ENCODE measurements at regions not wholly inside any gene's neighbourhood (a gene's known extent, or its start where the extent isn't known, plus 50 kb on each side); places are given as distances from the start of the nearest gene placed in this dataset.

DNA sequence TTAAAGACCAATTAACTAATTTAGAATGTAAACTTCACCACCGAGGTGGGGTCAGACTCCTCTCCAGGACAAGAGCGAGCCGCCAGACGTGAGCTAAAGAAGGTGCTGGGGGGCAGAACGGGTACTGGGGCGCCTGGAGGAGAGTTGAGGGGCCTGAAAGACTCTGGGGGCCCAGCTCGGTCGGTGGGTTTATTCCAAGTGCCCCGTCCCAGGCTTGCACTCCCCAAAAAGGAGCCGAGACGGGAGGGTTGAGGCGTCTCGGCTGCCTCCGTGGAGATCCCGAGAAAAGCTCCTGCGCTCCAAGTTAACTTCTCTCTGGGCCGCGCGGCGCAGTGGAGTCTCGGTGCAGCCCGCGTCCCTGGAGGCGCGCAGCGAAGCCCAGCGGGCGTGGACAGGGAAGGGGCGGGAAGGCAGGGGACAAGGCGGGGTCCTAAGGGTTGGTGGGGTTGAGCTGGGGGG is 553.3 kb downstream of the TFEC start:
- Histone ChIP-seq H3K14ac (ENCODE audit: low read length in 2 of 2) (no peak overlapping the region), H2AK5ac (ENCODE audit: low read length, severe bottlenecking) (no peak overlapping the region), H3K9ac (ENCODE audit: low read length) (peak overlapping the region; percentile 78), H2BK12ac (ENCODE audit: low read length in 2 of 2) (no peak overlapping the region), H3K4me1 (ENCODE audit: control insufficient read depth, insufficient read depth, low read depth, low read length) (peaks cover 3% of the 10 kb centered on the region), H3K23ac (ENCODE audit: low read length in 2 of 2) (no peak overlapping the region), H4K8ac (ENCODE audit: low read length) (peak overlapping the region; percentile 69), H3K18ac (ENCODE audit: low read depth in 1 of 2, low read length in 2 of 2) (no peak overlapping the region), H2BK5ac (ENCODE audit: low read depth, low read length, poor library complexity, severe bottlenecking) (no peak overlapping the region), H3K36me3 (ENCODE audit: control insufficient read depth in 1 of 2, insufficient read depth in 2 of 2, low read depth in 1 of 2, low read length in 2 of 2) (no peaks in the 10 kb centered on the region), H2BK120ac (ENCODE audit: low read depth, low read length) (peak overlapping the region; percentile 62), H2AFZ (ENCODE audit: low read depth, low read length) (no peak overlapping the region), H3K27ac (ENCODE audit: low read length, poor library complexity, severe bottlenecking) (no peak overlapping the region), H3K79me1 (replicated peaks; ENCODE audit: low read length, poor library complexity, severe bottlenecking) (no peaks in the 10 kb centered on the region), H3K27me3 (ENCODE audit: control insufficient read depth in 1 of 2, insufficient read depth in 1 of 2, low read length in 2 of 2) (no peaks in the 10 kb centered on the region), H3K4me2 (ENCODE audit: low read length, poor library complexity, severe bottlenecking) (peak overlapping the region; percentile 97), H4K91ac (ENCODE audit: low read length) (peak overlapping the region; percentile 15), H3K4ac (ENCODE audit: low read depth in 1 of 2, low read length in 2 of 2) (no peak overlapping the region), H3K4me3 (ENCODE audit: insufficient read depth in 1 of 2, low read depth in 1 of 2, low read length in 2 of 2) (peak overlapping the region; percentile 56 to 77), H2BK15ac (ENCODE audit: low read depth, poor library complexity, severe bottlenecking) (no peak overlapping the region), H3K9me3 (ENCODE audit: control insufficient read depth, low read length) (no peaks in the 10 kb centered on the region)
- under 1% methylated on average over 30 of the region's 30 CpGs for whole genome bisulfite sequencing
- DNase-seq: peak; percentile 49

DNA sequence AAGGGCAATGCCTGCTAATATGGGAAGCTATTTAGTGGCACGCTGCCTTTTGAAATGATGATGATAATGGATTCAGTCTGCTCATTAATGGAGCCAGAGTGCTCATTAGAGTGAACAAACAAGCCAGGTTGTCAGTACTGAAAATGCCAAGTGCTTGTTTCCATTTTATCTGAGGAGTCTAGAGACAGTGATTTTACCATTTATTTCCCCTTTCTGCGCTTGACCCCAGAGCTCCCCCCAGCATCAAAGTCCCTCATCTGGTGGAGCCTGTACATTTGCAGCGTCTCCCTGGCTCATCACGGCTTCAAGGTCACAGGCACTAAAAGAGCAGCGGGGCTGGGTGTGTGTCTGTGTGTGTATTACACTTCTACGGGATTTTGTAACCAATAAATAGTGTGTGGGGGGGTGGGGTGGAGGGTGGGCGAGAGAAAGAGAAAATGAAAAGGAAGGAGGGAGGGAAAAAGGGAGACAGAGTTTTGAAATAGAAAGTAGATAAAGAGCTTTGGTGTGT is 553.8 kb downstream of the TFEC start:
- peak overlapping the region in 1 of 2 experiments; percentile 52 for H3K23ac ChIP-seq (ENCODE audit: low read length in 2 of 2)
- H3K9me3 ChIP-seq (ENCODE audit: control insufficient read depth, low read length): no peaks in the 10 kb centered on the region
- H4K8ac ChIP-seq (ENCODE audit: low read length): no peak overlapping the region
- no peak overlapping the region for H2BK5ac ChIP-seq (ENCODE audit: low read depth, low read length, poor library complexity, severe bottlenecking)
- H3K9ac ChIP-seq (ENCODE audit: low read length): peak overlapping the region; percentile 78
- H3K14ac ChIP-seq (ENCODE audit: low read length in 2 of 2): no peak overlapping the region
- no peak overlapping the region for H2AFZ ChIP-seq (ENCODE audit: low read depth, low read length)
- H3K4me1 ChIP-seq (ENCODE audit: control insufficient read depth, insufficient read depth, low read depth, low read length): peaks cover 3% of the 10 kb centered on the region
- DNase-seq: peak; percentile 30
- no peak overlapping the region for H4K91ac ChIP-seq (ENCODE audit: low read length)
- peak overlapping the region; percentile 34 to 77 for H3K4me3 ChIP-seq (ENCODE audit: insufficient read depth in 1 of 2, low read depth in 1 of 2, low read length in 2 of 2)
- no peaks in the 10 kb centered on the region for H3K27me3 ChIP-seq (ENCODE audit: control insufficient read depth in 1 of 2, insufficient read depth in 1 of 2, low read length in 2 of 2)
- H2BK12ac ChIP-seq (ENCODE audit: low read length in 2 of 2): no peak overlapping the region
- H2BK15ac ChIP-seq (ENCODE audit: low read depth, poor library complexity, severe bottlenecking): no peak overlapping the region
- WGBS: 10% methylated on average over 7 of the region's 7 CpGs
- H3K79me1 ChIP-seq (replicated peaks; ENCODE audit: low read length, poor library complexity, severe bottlenecking): no peaks in the 10 kb centered on the region
- H3K27ac ChIP-seq (ENCODE audit: low read length, poor library complexity, severe bottlenecking): no peak overlapping the region
- no peak overlapping the region for H2AK5ac ChIP-seq (ENCODE audit: low read length, severe bottlenecking)
- peak overlapping the region; percentile 97 for H3K4me2 ChIP-seq (ENCODE audit: low read length, poor library complexity, severe bottlenecking)
- H3K4ac ChIP-seq (ENCODE audit: low read depth in 1 of 2, low read length in 2 of 2): no peak overlapping the region
- H3K18ac ChIP-seq (ENCODE audit: low read depth in 1 of 2, low read length in 2 of 2): no peak overlapping the region
- H3K36me3 ChIP-seq (ENCODE audit: control insufficient read depth in 1 of 2, insufficient read depth in 2 of 2, low read depth in 1 of 2, low read length in 2 of 2): no peaks in the 10 kb centered on the region
- no peak overlapping the region for H2BK120ac ChIP-seq (ENCODE audit: low read depth, low read length)

DNA sequence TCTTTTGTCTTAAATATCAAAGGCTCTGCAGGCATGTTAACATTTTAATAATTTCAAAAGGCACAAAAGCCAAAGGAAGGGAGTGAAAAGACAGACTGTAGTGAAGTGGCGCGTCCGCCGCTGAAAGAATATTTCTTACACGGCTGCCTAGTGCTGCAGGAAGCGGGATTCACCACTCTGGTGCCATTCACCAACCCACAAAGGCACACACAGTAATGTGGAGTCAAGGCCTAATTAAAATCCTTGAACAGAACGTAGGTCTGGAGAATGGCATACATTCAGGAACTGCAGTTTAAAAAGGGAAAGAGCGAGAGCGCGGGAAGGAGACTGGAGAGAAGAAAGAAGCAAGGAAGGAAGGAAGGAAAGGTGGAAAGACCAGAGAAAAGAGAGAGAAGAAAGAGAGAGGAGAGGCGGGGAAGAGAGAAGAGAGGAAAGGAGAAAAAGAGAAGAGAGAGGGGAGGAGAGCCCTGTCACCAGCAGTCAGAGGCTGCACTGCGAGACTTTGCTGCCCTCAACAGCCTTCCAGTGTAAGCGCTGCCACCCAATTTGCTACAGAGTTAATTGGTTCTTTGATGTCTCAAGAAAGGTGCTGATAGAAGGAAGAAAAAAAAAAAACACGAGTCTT is 554.0 kb downstream of the MDFIC start:
- Histone ChIP-seq H2BK5ac (ENCODE audit: low read depth, low read length, poor library complexity, severe bottlenecking) (no peak overlapping the region), H4K91ac (ENCODE audit: low read length) (no peak overlapping the region), H3K23ac (ENCODE audit: low read length in 2 of 2) (no peak overlapping the region), H2BK12ac (ENCODE audit: low read length in 2 of 2) (no peak overlapping the region), H3K14ac (ENCODE audit: low read length in 2 of 2) (no peak overlapping the region), H3K4me2 (ENCODE audit: low read length, poor library complexity, severe bottlenecking) (no peak overlapping the region), H2AFZ (ENCODE audit: low read depth, low read length) (no peak overlapping the region), H3K36me3 (ENCODE audit: control insufficient read depth in 1 of 2, insufficient read depth in 2 of 2, low read depth in 1 of 2, low read length in 2 of 2) (no peaks in the 10 kb centered on the region), H3K9ac (ENCODE audit: low read length) (no peak overlapping the region), H3K27me3 (ENCODE audit: control insufficient read depth in 1 of 2, insufficient read depth in 1 of 2, low read length in 2 of 2) (no peaks in the 10 kb centered on the region), H3K27ac (ENCODE audit: low read length, poor library complexity, severe bottlenecking) (no peak overlapping the region), H3K4ac (ENCODE audit: low read depth in 1 of 2, low read length in 2 of 2) (no peak overlapping the region), H4K8ac (ENCODE audit: low read length) (no peak overlapping the region), H2BK15ac (ENCODE audit: low read depth, poor library complexity, severe bottlenecking) (no peak overlapping the region), H3K4me3 (ENCODE audit: insufficient read depth in 1 of 2, low read depth in 1 of 2, low read length in 2 of 2) (no peak overlapping the region), H3K4me1 (ENCODE audit: control insufficient read depth, insufficient read depth, low read depth, low read length) (peaks cover 3% of the 10 kb centered on the region), H3K18ac (ENCODE audit: low read depth in 1 of 2, low read length in 2 of 2) (no peak overlapping the region), H2BK120ac (ENCODE audit: low read depth, low read length) (no peak overlapping the region), H2AK5ac (ENCODE audit: low read length, severe bottlenecking) (no peak overlapping the region), H3K9me3 (ENCODE audit: control insufficient read depth, low read length) (no peaks in the 10 kb centered on the region), H3K79me1 (replicated peaks; ENCODE audit: low read length, poor library complexity, severe bottlenecking) (no peaks in the 10 kb centered on the region)
- 52% methylated on average over 13 of the region's 14 CpGs for WGBS
- DNase-seq: peak; percentile 24

DNA sequence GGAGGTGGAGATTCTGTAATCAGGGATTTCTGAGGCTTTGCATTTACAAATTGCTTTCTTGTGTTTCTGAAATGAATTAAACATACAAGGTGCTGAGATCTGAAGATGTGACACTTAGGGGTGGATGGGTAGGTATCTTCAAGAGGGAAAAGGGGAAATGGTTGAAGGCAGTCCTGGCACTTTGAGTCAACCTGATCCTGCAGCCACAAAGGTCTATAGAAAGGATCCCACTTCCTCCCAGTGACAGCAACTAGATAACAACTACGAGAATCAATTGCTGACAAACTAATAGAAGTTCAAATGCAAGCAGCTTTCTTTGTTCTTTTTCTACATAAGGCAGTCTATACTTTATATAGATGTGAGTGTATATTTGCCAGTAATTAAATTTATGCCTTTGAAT is 553.3 kb downstream of the MDFIC start:
- Histone ChIP-seq H3K18ac (ENCODE audit: low read depth in 1 of 2, low read length in 2 of 2) (no peak overlapping the region), H3K79me1 (replicated peaks; ENCODE audit: low read length, poor library complexity, severe bottlenecking) (no peaks in the 10 kb centered on the region), H3K4me1 (ENCODE audit: control insufficient read depth, insufficient read depth, low read depth, low read length) (peaks cover 3% of the 10 kb centered on the region), H3K4me2 (ENCODE audit: low read length, poor library complexity, severe bottlenecking) (no peak overlapping the region), H3K9me3 (ENCODE audit: control insufficient read depth, low read length) (no peaks in the 10 kb centered on the region), H3K27ac (ENCODE audit: low read length, poor library complexity, severe bottlenecking) (no peak overlapping the region), H3K4ac (ENCODE audit: low read depth in 1 of 2, low read length in 2 of 2) (no peak overlapping the region), H2AK5ac (ENCODE audit: low read length, severe bottlenecking) (no peak overlapping the region), H2BK12ac (ENCODE audit: low read length in 2 of 2) (no peak overlapping the region), H4K8ac (ENCODE audit: low read length) (no peak overlapping the region), H3K4me3 (ENCODE audit: insufficient read depth in 1 of 2, low read depth in 1 of 2, low read length in 2 of 2) (no peak overlapping the region), H3K9ac (ENCODE audit: low read length) (no peak overlapping the region), H2BK5ac (ENCODE audit: low read depth, low read length, poor library complexity, severe bottlenecking) (no peak overlapping the region), H3K27me3 (ENCODE audit: control insufficient read depth in 1 of 2, insufficient read depth in 1 of 2, low read length in 2 of 2) (no peaks in the 10 kb centered on the region), H3K14ac (ENCODE audit: low read length in 2 of 2) (no peak overlapping the region), H2BK120ac (ENCODE audit: low read depth, low read length) (no peak overlapping the region), H2BK15ac (ENCODE audit: low read depth, poor library complexity, severe bottlenecking) (no peak overlapping the region), H3K36me3 (ENCODE audit: control insufficient read depth in 1 of 2, insufficient read depth in 2 of 2, low read depth in 1 of 2, low read length in 2 of 2) (no peaks in the 10 kb centered on the region), H4K91ac (ENCODE audit: low read length) (no peak overlapping the region), H3K23ac (ENCODE audit: low read length in 2 of 2) (no peak overlapping the region), H2AFZ (ENCODE audit: low read depth, low read length) (no peak overlapping the region)
- DNase-seq: no peak
- no CpG with 5 or more reads among the region's 1 CpG for WGBS
